Kidney epithelial cell (primary cell): ENCODE measurements at regions not wholly inside any gene's neighbourhood (a gene's known extent, or its start where the extent isn't known, plus 50 kb on each side); places are given as distances from the start of the nearest gene placed in this dataset.

Source experiments
- DNase-seq: peaks from one replicate; pipeline ENCODE4 v3.0.0-alpha.2; 2010; ENCODE audit warnings: low read depth
- H3K27me3 ChIP-seq: 2 replicates; pipeline ENCODE4 v1.6.0; 2011; ENCODE audit warnings: low read length; ENCODE audit not compliant: control insufficient read depth, insufficient read depth
- H3K36me3 ChIP-seq: 2 replicates; pipeline ENCODE4 v1.5.1; 2011; ENCODE audit warnings: low read length; ENCODE audit not compliant: control insufficient read depth, insufficient read depth
- H3K4me3 ChIP-seq: 2 replicates; pipeline ENCODE4 v1.5.1; 2011; ENCODE audit warnings: low read depth, mild to moderate bottlenecking, control low read depth, low read length
- CTCF ChIP-seq: IDR thresholded peaks from 2 replicates; pipeline ENCODE4 v1.5.1; 2011; ENCODE audit warnings: mild to moderate bottlenecking, moderate library complexity, low read length, control low read depth, inconsistent platforms; ENCODE audit not compliant: insufficient read depth, poor library complexity, severe bottlenecking

- Histone ChIP-seq H3K36me3 (no peaks in the 10 kb centered on the region), H3K27me3 (no peaks in the 10 kb centered on the region), H3K4me3 (no peak overlapping the region)
- no peak for TF ChIP-seq CTCF
- no peak for DNase-seq
These were observed 325.7 kb upstream of the RGS6 start for GRCh38 chr14:71606575-71606974.

- TF ChIP-seq CTCF = no peak
- no peak for DNase-seq
These were observed 325.2 kb upstream of the RGS6 start for GRCh38 chr14:71607056-71607455.

GRCh38 chr14:71610149-71610548 lies 322.1 kb upstream of the RGS6 start:
- Histone ChIP-seq H3K4me3 (no peak overlapping the region), H3K27me3 (no peaks in the 10 kb centered on the region), H3K36me3 (no peaks in the 10 kb centered on the region)
- DNase-seq = no peak
- TF ChIP-seq CTCF = no peak

More at GRCh38 chr14:71607056-71607455, 325.2 kb upstream of the RGS6 start:
- H3K36me3 ChIP-seq = no peaks in the 10 kb centered on the region
- H3K4me3 ChIP-seq = no peak overlapping the region
- no peaks in the 10 kb centered on the region for H3K27me3 ChIP-seq

- TF ChIP-seq CTCF = no peak
- no peak for DNase-seq
- H3K36me3 ChIP-seq = no peaks in the 10 kb centered on the region
- no peak overlapping the region for H3K4me3 ChIP-seq
- no peaks in the 10 kb centered on the region for H3K27me3 ChIP-seq
These were observed 321.4 kb upstream of the RGS6 start for GRCh38 chr14:71610797-71611196.

GRCh38 chr14:71613168-71613567 lies 319.1 kb upstream of the RGS6 start:
- TF ChIP-seq CTCF = no peak
- Histone ChIP-seq H3K4me3 (no peak overlapping the region), H3K36me3 (no peaks in the 10 kb centered on the region), H3K27me3 (no peaks in the 10 kb centered on the region)
- no peak for DNase-seq

GRCh38 chr14:71616013-71616412 lies 316.2 kb upstream of the RGS6 start:
- Histone ChIP-seq H3K4me3 (no peak overlapping the region), H3K36me3 (no peaks in the 10 kb centered on the region), H3K27me3 (no peaks in the 10 kb centered on the region)
- TF ChIP-seq CTCF = no peak
- DNase-seq = no peak
